Kidney (tissue), 13 donors: ENCODE measurements at regions not wholly inside any gene's neighbourhood (a gene's known extent, or its start where the extent isn't known, plus 50 kb on each side); places are given as distances from the start of the nearest gene placed in this dataset.
A peak's percentile ranks its signal among the peaks of the same experiment; 100 is the strongest.
"Not testable (repeated sequence)": the region's sequence is repeated elsewhere in the genome, so short reads cannot be mapped to it uniquely, and the experiment has no call there.

ENCODE experiments used
- DNase-seq, 5 donors: peaks; one replicate each; pipeline ENCODE4 v3.0.0-alpha.2; 2013 to 2020
- FAIRE-seq: peaks from 2 replicates; lab custom pipeline; 2012; peaks lifted over from hg19 to GRCh38; lab: Jason Lieb, UNC
- H3K27ac ChIP-seq, 2 donors: one replicate each; pipeline ENCODE4 v1.7.0; 2013; ENCODE audit warnings: low read depth in 2 of 2, low read length in 2 of 2, inconsistent platforms in 1 of 2
- H3K27me3 ChIP-seq: one replicate; pipeline ENCODE4 v1.7.1; 2013; ENCODE audit warnings: low read length, inconsistent platforms; ENCODE audit not compliant: control insufficient read depth, insufficient read depth
- H3K36me3 ChIP-seq, 3 donors: one replicate each; pipeline versions ENCODE4 v1.7.0 to v1.7.1; 2013; ENCODE audit warnings: low read length in 3 of 3, control low read depth in 1 of 3, inconsistent platforms in 1 of 3; ENCODE audit not compliant: insufficient read depth in 3 of 3, control insufficient read depth in 2 of 3
- H3K4me1 ChIP-seq, 3 donors: one replicate each; pipeline versions ENCODE4 v1.7.0 to v1.7.1; 2013; ENCODE audit warnings: low read length in 3 of 3, inconsistent platforms in 1 of 3, low read depth in 1 of 3; ENCODE audit not compliant: control insufficient read depth in 2 of 3, insufficient read depth in 2 of 3
- H3K4me3 ChIP-seq, 3 donors: one replicate each; pipeline versions ENCODE4 v1.7.0 to v1.8.1; 2013; ENCODE audit warnings: low read length in 3 of 3, control low read depth in 1 of 3, inconsistent platforms in 1 of 3
- H3K9ac ChIP-seq, 3 donors: one replicate each; pipeline versions ENCODE4 v1.7.0 to v1.7.1; 2013; ENCODE audit warnings: low read length in 3 of 3, control low read depth in 1 of 3, inconsistent platforms in 1 of 3
- H3K9me3 ChIP-seq, 3 donors: one replicate each; pipeline versions ENCODE4 v1.7.0 to v1.7.1; 2013; ENCODE audit warnings: low read length in 3 of 3, control low read depth in 1 of 3, inconsistent platforms in 1 of 3; ENCODE audit not compliant: control insufficient read depth in 2 of 3, insufficient read depth in 1 of 3
- intact Hi-C: fragments of 100-400 bp; cut with DNase I; formaldehyde crosslinking; loops from one replicate; pipeline ENCODE4 v1.11.1; 2022
- TF ChIP-seq, protein P1 (sequence below): IDR thresholded peaks from 3 replicates; pipeline ENCODE4 v1.5.1; 2012; ENCODE audit warnings: mild to moderate bottlenecking, moderate library complexity, borderline replicate concordance; ENCODE audit not compliant: insufficient read depth; ENCODE audit errors: extremely low read depth
- donor health status: control.
- donor health status: control.
- donor health status: control.
- donor health status: control.
- donor health status: control.
- donor health status: DM: yes; HTN: yes; CAD: no.
- donor health status: Normal renal cell carcinoma (clear cell type).

DNA sequence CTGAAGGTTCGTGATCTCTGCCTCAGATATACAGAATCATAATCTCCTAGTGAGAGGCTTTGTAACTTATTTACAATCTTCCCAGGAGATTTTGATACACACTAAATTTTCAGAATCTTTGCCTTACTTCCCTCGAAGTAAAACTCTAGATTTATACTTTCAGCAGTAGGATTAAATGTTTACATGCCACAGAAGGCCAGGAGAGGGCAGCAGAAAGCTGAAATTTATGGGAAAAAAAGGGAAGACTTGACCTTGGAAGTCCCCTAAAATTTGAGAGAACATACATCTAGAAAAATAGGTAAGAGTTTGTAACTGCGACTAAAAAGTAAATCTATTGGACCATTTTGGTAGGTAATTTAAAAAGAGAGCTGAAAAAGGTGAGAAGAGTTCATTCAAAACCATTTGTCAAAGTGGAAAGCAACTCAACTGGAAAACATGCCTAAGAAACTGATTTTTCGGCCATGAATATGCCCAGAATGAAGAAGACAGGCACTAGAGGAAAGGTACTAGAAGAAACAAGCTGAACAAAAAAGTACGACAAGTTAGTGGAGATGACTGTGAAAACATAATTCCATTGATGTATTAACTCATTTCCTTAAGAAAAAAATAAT, 242.0 kb upstream of the MDGA2 start:
- intact Hi-C loops = no loop called here
- DNase-seq (peak in 3 of 5 donors; percentile 27 to 73 (median 68)), FAIRE-seq (peak; percentile 46)
- Histone ChIP-seq H3K27me3 (no peaks in the 10 kb centered on the region), H3K9ac (no peak overlapping the region), H3K4me3 (no peak overlapping the region), H3K9me3 (no peaks in the 10 kb centered on the region), H3K27ac (no peak overlapping the region), H3K4me1 (no peaks in the 10 kb centered on the region), H3K36me3 (no peaks in the 10 kb centered on the region)
- TF ChIP-seq, protein P1, sequence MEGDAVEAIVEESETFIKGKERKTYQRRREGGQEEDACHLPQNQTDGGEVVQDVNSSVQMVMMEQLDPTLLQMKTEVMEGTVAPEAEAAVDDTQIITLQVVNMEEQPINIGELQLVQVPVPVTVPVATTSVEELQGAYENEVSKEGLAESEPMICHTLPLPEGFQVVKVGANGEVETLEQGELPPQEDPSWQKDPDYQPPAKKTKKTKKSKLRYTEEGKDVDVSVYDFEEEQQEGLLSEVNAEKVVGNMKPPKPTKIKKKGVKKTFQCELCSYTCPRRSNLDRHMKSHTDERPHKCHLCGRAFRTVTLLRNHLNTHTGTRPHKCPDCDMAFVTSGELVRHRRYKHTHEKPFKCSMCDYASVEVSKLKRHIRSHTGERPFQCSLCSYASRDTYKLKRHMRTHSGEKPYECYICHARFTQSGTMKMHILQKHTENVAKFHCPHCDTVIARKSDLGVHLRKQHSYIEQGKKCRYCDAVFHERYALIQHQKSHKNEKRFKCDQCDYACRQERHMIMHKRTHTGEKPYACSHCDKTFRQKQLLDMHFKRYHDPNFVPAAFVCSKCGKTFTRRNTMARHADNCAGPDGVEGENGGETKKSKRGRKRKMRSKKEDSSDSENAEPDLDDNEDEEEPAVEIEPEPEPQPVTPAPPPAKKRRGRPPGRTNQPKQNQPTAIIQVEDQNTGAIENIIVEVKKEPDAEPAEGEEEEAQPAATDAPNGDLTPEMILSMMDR = peak; percentile 47

GRCh38 chr14:47901141-47901540, 225.7 kb upstream of the MDGA2 start:
- H3K4me3 ChIP-seq, DNase-seq, H3K4me1 ChIP-seq, FAIRE-seq, H3K27me3 ChIP-seq, H3K9ac ChIP-seq, H3K9me3 ChIP-seq, intact Hi-C loops, H3K27ac ChIP-seq, H3K36me3 ChIP-seq: not testable (repeated sequence)

GRCh38 chr14:47899685-47900084, 224.3 kb upstream of the MDGA2 start:
- H3K27ac ChIP-seq = no peak overlapping the region
- no peaks in the 10 kb centered on the region for H3K4me1 ChIP-seq
- no peak overlapping the region for H3K9ac ChIP-seq
- peak; percentile 89 for FAIRE-seq
- TF ChIP-seq, protein P1 = no peak
- no peaks in the 10 kb centered on the region for H3K36me3 ChIP-seq
- H3K27me3 ChIP-seq = no peaks in the 10 kb centered on the region
- H3K9me3 ChIP-seq = no peaks in the 10 kb centered on the region
- no peak for DNase-seq
- H3K4me3 ChIP-seq = no peak overlapping the region
- intact Hi-C loops = no loop called here

DNA sequence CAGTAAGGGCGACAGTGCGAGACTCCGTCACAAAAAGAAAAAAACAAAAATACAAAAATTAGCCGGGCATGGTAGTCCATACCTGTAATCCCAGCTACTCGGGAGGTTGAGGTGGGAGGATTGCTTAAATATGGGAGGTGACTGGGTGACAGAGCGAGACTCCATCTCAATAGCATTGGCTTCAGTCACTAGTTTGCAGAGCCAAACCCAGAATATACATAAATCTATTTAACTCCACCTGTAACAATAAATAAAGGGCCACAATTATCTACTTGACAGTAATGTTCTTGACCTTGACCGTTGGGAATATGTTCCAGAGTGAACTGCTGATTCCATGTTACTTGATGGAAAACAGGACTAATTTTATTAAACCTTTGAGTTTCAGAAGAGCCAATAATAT, 198.9 kb upstream of the MDGA2 start:
- H3K9me3 ChIP-seq = no peaks in the 10 kb centered on the region
- H3K36me3 ChIP-seq = no peaks in the 10 kb centered on the region
- TF ChIP-seq, protein P1 = no peak
- H3K9ac ChIP-seq = no peak overlapping the region
- no peaks in the 10 kb centered on the region for H3K27me3 ChIP-seq
- no peaks in the 10 kb centered on the region for H3K4me1 ChIP-seq
- no peak for FAIRE-seq
- DNase-seq = peak in 2 of 5 donors; percentile 6
- no peak overlapping the region for H3K4me3 ChIP-seq
- H3K27ac ChIP-seq = no peak overlapping the region
- intact Hi-C loops = no loop called here
